HT-29 (cell line): ENCODE measurements at regions not wholly inside any gene's neighbourhood (a gene's known extent, or its start where the extent isn't known, plus 50 kb on each side); places are given as distances from the start of the nearest gene placed in this dataset.

ENCODE experiments used
- DNase-seq: peaks from one replicate; pipeline ENCODE4 v3.0.0-alpha.2; 2015; ENCODE audit warnings: low spot score

GRCh38 chr2:67656875-67657274, 259.7 kb downstream of the ETAA1 start:
- no peak for DNase-seq

DNA sequence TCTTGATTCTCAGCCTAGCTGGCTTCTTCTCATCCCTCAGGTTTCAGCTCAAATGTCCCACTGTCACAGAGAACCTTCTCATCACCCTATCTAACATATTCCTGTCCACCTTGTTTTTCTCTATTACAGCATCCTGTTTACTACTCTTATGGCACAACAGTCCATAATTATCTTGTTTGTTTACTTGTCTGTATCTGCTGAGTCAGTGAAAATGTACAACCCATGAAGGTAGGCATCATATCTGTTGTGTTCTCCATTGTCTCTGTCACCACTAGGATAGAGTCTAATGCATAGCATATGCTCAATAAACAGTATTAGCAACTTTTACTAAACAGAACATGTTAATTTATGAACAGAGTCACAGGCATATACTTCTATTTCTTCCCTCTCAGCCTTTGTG, 261.7 kb downstream of the ETAA1 start:
- no peak for DNase-seq

DNA sequence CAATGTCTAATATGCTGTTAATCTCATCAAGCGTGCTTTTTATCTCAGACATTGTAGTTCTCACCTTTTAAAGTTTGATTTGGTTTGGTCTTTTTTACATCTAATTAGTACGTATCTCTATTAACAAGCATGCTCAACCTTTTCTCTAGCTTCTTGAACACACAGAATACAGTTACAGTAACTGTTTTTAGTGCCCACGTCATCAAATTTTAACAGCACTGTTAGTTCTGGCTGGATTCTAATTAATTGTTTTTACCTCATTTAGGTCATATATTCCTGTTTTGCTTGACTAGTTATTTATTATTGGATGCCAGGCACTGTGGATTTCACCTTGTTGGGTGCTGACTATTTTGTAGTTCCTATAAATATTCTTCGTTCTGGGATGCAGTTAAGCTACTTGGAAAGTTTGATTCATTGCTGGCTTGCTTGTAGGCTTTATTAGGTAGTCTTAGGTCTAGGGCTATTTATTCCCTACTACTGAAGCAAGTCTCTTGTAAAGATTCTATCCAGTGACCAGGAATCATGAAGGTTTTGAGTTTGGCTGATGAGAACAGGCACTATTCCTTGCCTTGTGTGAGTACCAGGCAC, 263.0 kb downstream of the ETAA1 start:
- DNase-seq = no peak

DNA sequence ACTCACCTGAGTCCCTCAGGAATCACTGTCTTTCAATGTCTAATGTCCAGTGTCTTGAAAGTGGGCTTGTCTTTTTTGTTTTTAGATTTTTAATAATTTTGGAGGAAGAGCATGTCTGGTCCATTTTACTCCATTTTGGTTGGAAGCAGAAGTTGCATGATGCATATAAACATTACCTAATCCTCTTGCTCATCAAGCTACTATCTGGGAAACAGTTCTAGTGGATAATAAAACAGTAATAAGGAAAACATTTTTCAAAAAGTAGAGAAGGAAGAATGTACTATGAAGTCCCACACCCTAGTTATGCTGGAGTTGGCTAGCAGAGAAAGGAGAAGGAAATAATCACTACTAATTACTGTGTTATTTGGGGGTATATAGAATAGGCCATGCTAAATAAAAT, 263.7 kb downstream of the ETAA1 start:
- no peak for DNase-seq

- no peak for DNase-seq
Measured at GRCh38 chr2:67662222-67662621, 265.1 kb downstream of the ETAA1 start.

DNA sequence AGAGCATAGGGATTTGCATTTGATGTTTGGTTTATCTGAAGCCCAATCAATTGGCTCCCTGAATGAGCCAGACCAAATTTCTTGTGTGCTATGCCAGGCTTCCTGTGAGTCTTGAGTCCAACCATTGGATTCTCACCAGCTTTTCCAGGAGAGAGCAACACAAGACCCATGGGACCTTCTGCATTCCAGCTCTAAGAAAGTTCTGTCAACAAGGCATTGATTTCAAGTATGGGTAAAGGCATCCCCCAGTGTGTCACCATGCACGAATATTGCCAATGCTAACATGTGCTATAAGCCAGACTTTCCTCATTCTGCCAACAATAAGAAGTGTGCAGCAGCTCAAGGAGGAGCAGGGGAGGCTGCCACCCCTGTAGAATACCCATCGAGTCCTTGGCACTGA, 266.6 kb downstream of the ETAA1 start:
- DNase-seq = no peak

GRCh38 chr2:67666386-67667053, 269.4 kb downstream of the ETAA1 start:
- DNase-seq = no peak

DNA sequence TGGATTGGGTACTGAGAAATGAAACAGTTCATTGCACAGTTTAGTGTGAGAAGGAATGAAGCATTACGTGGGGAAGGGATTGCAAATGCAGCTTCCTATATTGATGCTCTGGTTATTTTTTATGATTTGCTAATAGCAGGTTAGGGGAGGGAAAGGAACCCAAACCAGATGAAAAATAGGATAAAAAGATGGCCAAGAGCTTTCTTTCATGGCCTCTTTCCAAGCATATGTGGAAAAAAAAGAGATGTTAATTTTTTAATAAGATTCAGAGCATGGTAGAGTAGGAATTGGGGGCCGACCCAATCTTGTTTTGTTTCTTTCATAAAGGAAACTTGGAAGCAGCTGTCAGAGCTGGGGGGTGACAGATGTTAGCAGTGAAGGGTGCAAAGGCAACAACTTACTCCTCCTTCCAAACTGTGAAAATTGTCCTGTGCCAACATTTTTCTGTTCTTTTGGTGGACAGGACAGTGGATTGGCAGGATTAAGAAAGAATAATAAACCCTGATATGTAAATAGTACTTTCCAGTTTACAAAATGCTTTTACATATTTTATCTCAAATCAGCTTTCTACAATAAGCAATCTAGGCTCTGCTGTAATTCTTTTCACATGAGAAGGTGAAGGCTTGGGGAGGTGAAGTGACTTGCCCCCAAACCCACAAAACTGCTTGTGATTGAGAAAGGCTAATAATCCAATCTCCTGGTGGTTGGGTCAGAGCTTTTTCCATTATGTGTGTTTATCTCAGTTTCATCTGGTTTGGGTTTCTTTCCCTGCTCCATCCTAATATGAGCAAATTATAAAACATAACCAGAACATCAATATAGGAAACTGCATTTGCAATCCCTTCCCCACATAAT, 270.1 kb downstream of the ETAA1 start:
- no peak for DNase-seq

DNA sequence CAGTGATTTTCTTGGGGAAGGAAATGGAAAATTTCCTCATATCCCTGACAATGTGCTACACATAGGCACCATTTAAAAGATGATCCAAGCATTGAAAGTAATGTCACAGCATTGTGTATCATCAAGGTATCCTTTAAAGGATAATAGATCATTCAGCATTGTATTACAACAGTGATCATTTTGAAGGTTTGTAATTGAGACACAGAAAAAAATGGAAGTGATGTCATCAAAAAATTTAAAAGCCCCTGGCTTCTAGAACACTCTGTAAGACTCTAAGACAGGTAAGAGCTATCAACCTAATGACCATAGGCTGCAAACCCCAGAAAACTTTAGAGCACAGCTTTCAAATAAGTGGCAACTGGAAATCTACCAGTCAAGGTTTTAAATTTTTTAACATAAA, 271.4 kb downstream of the ETAA1 start:
- DNase-seq = no peak

- no peak for DNase-seq
Measured at GRCh38 chr2:67669168-67669567, 272.0 kb downstream of the ETAA1 start.

- DNase-seq = no peak
Measured at GRCh38 chr2:67669766-67670165, 272.6 kb downstream of the ETAA1 start.

- no peak for DNase-seq
Measured at GRCh38 chr2:67670747-67671183, 273.6 kb downstream of the ETAA1 start.

GRCh38 chr2:67671464-67672450, 274.6 kb downstream of the ETAA1 start:
- DNase-seq = no peak

DNA sequence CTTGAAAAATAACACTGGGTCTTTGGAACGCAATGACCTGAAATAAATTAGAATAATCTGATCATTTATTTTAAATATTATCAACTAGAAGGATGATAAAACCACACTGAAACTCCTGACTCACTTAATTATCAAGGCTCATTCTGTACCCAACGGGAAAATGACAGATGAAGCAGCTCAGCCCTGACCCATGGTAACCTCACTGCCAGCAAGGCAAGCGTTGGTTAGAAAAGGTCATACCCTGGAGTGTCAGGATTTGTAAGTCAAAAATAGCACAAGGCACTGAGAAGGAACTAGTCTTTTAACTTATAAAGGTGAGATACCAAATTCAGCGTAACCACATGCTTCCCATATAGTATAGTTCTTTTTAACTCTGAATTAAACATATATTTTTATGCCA, 277.5 kb downstream of the ETAA1 start:
- DNase-seq = no peak

DNA sequence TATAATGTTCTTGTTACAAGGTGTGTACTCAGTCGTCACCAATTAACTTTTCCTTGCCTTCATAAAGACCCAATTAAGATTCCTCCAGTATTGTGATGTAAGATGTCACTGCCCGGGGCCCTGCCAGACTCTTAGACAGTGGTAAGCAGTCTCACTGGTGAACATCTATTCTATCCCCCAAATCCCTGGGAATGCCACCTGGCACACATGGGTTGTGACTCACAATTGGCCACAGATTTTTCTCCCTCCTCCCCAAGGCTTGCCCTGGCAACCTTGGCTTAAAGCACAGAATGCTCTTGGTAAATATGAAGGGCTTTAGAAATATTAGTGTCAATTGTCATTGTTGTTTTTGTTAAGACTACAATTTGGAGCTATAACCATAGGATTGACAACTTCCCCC, 287.9 kb downstream of the ETAA1 start:
- no peak for DNase-seq

DNA sequence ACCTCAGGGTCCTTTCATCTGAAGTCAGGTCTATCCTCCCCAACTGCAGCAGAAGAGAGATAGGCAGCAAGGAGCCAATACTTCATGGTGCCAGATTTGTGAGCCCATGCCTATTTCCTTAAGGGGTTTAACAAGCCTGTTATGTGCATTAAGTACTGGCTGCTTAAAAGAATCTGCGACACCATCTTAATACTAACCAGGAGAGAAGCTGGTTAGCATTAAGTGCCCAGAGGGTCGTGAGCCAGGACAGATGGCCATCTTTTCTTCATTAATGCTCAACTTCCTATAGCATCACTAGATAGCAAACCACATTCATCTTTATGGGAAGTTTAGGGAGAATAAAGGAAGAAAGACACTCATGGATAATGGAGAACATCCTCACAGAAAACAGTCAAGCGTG, 289.1 kb downstream of the ETAA1 start:
- DNase-seq = no peak

GRCh38 chr2:67689186-67689585, 292.1 kb downstream of the ETAA1 start:
- no peak for DNase-seq

DNA sequence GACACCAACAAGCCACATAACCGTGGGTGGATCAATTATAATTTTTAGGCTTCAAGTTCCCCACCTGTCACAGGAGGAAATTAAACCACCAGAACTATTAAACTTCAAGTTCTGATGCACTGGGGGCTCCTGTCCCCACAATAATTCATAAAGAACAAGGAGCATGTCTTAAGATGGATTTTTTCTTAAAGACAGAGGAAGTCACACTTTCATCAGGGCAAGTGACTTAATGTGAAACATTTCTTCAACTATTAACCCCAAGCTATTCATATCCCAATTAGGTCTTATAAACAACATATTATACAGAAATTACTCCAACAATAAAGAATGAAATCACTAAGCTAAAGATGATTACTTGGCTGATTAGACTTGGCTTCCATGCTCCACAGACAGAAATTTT, 292.5 kb downstream of the ETAA1 start:
- no peak for DNase-seq

- no peak for DNase-seq
Measured at GRCh38 chr2:67694445-67694844, 297.3 kb downstream of the ETAA1 start.

DNA sequence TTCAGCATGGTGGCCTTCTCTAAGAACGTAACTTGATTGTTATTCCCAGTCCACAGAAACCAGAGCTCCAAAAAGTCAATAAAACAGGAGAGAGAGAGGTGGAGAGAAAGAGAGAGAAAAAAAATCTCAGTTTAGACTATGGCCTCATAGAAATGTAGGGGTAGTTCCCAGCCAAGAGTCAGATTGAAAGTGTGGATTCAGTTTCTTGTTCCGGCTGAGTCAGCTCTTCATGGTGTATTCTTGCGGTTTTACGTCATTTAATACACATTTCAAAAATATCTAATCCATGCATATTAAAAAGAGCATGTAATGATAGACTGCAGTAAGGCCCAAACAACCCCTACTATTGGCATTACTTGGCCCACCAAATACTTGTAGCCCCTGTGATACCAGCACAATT, 303.9 kb downstream of the ETAA1 start:
- no peak for DNase-seq

- no peak for DNase-seq
Measured at GRCh38 chr2:67702284-67702683, 305.2 kb downstream of the ETAA1 start.

DNA sequence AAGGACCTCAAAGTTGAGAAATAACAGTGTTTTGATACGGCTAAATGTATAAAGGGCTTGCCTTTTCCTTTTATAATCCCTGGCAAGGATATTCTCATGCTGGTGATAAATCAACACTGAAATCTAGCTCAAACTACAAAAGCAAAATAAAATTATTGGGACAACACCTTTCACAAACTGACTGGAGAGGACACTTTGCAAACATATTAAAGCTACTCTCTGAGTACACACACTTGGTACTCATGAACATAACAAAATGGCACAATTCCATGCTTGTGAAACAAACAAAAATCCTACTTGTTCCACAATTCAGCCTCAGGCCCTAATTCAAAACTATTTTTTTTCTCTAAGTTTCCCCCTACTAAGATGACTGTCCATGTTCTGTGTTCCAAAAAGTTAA, 305.8 kb downstream of the ETAA1 start:
- no peak for DNase-seq
